Lung (tissue), 11 donors: ENCODE measurements at regions not wholly inside any gene's neighbourhood (a gene's known extent, or its start where the extent isn't known, plus 50 kb on each side); places are given as distances from the start of the nearest gene placed in this dataset.

Experiments
- ATAC-seq: fragments of 200-7000 bp; cut with Tn5 transposase; one replicate; pipeline ENCODE4 v1.9.1; 2020; ENCODE audit warnings: moderate number of reproducible peaks; ENCODE audit not compliant: insufficient read depth, low FRiP score
- DNase-seq, 3 donors: peaks; one replicate each; pipeline ENCODE4 v3.0.0-alpha.2; 2013 to 2017
- H3K27ac ChIP-seq, 2 donors: one replicate each; pipeline ENCODE4 v1.5.1; 2013; ENCODE audit warnings: mild to moderate bottlenecking in 2 of 2, moderate library complexity in 2 of 2, control low read depth in 1 of 2, inconsistent platforms in 1 of 2, low read depth in 1 of 2, low read length in 1 of 2
- H3K27me3 ChIP-seq, 3 donors: one replicate each; pipeline ENCODE4 v1.5.1; 2013; ENCODE audit warnings: low read length in 2 of 3; ENCODE audit not compliant: control insufficient read depth in 3 of 3, insufficient read depth in 3 of 3
- H3K36me3 ChIP-seq, 4 donors: one replicate each; pipeline ENCODE4 v1.5.1; 2013; ENCODE audit warnings: low read length in 4 of 4, mild to moderate bottlenecking in 1 of 4, moderate library complexity in 1 of 4; ENCODE audit not compliant: control insufficient read depth in 4 of 4, insufficient read depth in 4 of 4
- H3K4me1 ChIP-seq, 5 donors: one replicate each; pipeline ENCODE4 v1.5.1; 2013; ENCODE audit warnings: low read length in 5 of 5, mild to moderate bottlenecking in 2 of 5, moderate library complexity in 1 of 5; ENCODE audit not compliant: control insufficient read depth in 5 of 5, insufficient read depth in 5 of 5
- H3K4me3 ChIP-seq: one replicate; pipeline ENCODE4 v1.5.1; 2013; ENCODE audit warnings: mild to moderate bottlenecking, control low read depth, moderate library complexity
- H3K9ac ChIP-seq, 2 donors: one replicate each; pipeline ENCODE4 v1.5.1; 2013; ENCODE audit warnings: low read length in 2 of 2, control low read depth in 1 of 2; ENCODE audit not compliant: insufficient read depth in 1 of 2
- H3K9me3 ChIP-seq, 4 donors: one replicate each; pipeline ENCODE4 v1.5.1; 2013; ENCODE audit warnings: low read length in 3 of 4, mild to moderate bottlenecking in 1 of 4, moderate library complexity in 1 of 4; ENCODE audit not compliant: control insufficient read depth in 4 of 4, insufficient read depth in 3 of 4
- CTCF ChIP-seq: IDR thresholded peaks from 2 replicates; pipeline ENCODE4 v1.5.1; 2012; ENCODE audit warnings: mild to moderate bottlenecking; ENCODE audit errors: control extremely low read depth, extremely low read depth
- WGBS, 2 donors: extraction: QIAGEN DNeasy Blood & Tissue Kit; methylation state at CpG; one replicate each; pipeline ENCODE4 v1.1.7; 2013; 5-methylcytosine and 5-hydroxymethylcytosine counted together
- donor health status: control.
- donor health status: control.
- donor health status: Bipolar disorder and iron deficiency.
- donor health status: healthy.
- donor health status: DM: yes; HTN: yes; CAD: no.

- no peak overlapping the region for H3K4me3 ChIP-seq
- H3K9ac ChIP-seq: no peak overlapping the region
- no peak for DNase-seq
- peaks cover 0 to 2% (median 0%) of the 10 kb centered on the region in 4 donors for H3K9me3 ChIP-seq
- ATAC-seq: no peak
- no peaks in the 10 kb centered on the region for H3K27me3 ChIP-seq
- H3K36me3 ChIP-seq: no peaks in the 10 kb centered on the region
- H3K4me1 ChIP-seq: peaks cover 0 to 11% (median 0%) of the 10 kb centered on the region in 5 donors
- TF ChIP-seq CTCF: no peak
- 62 to 77% methylated on average over 3 of the region's 3 CpGs for WGBS, 2 donors
- H3K27ac ChIP-seq: no peak overlapping the region
These were observed 119.1 kb upstream of the EGLN3 start for GRCh38 chr14:34069854-34070582.

- ATAC-seq: no peak
- TF ChIP-seq CTCF: no peak
These were observed 116.7 kb upstream of the EGLN3 start for GRCh38 chr14:34067587-34067986.

GRCh38 chr14:34065690-34066391 lies 115.0 kb upstream of the EGLN3 start:
- DNase-seq: no peak
- Histone ChIP-seq H3K9ac (no peak overlapping the region), H3K27ac (peak overlapping the region in 1 of 2 donors; percentile 80), H3K9me3 (peaks cover 0 to 2% (median 0%) of the 10 kb centered on the region in 4 donors), H3K27me3 (peaks cover 0 to 14% (median 13%) of the 10 kb centered on the region in 3 donors), H3K4me1 (peaks cover 0 to 11% (median 0%) of the 10 kb centered on the region in 5 donors), H3K36me3 (no peaks in the 10 kb centered on the region), H3K4me3 (no peak overlapping the region)
- TF ChIP-seq CTCF: no peak
- 93 to 97% methylated on average over 4 of the region's 4 CpGs for WGBS, 2 donors
- no peak for ATAC-seq

More at GRCh38 chr14:34067587-34067986, 116.7 kb upstream of the EGLN3 start:
- Histone ChIP-seq H3K36me3 (no peaks in the 10 kb centered on the region), H3K4me1 (peaks cover 0 to 11% (median 0%) of the 10 kb centered on the region in 5 donors), H3K4me3 (no peak overlapping the region), H3K27me3 (peaks cover 0 to 5% (median 3%) of the 10 kb centered on the region in 3 donors), H3K27ac (no peak overlapping the region), H3K9ac (no peak overlapping the region), H3K9me3 (peaks cover 0 to 2% (median 0%) of the 10 kb centered on the region in 4 donors)
- WGBS, 2 donors: 85 to 88% methylated on average over 3 of the region's 3 CpGs
- DNase-seq: no peak
